ENCODE measurements at regions not wholly inside any gene's neighbourhood (a gene's known extent, or its start where the extent isn't known, plus 50 kb on each side); places are given as distances from the start of the nearest gene placed in this dataset.

GRCh38 chr12:92597997-92598396, 104.8 kb upstream of the PLEKHG7 start:
- no peak for TF ChIP-seq CTCF (conservative IDR thresholded peaks at IDR 0.05; ENCODE audit: low read length)
- TF ChIP-seq EZH2phosphoT487 (IDR thresholded peaks at IDR 0.05; ENCODE audit: borderline replicate concordance, low read depth, low read length): no peak

Data from OCI-LY7 (cell line).